Lower leg skin (tissue), 4 donors: ENCODE measurements at regions not wholly inside any gene's neighbourhood (a gene's known extent, or its start where the extent isn't known, plus 50 kb on each side); places are given as distances from the start of the nearest gene placed in this dataset.

Experiments used
- DNase-seq, 2 donors: peaks; one replicate each; pipeline ENCODE4 v3.0.0-alpha.2; 2019; ENCODE audit warnings: low spot score in 2 of 2
- H3K4me3 ChIP-seq: fragments of 200-600 bp; sonication (generic); 2 replicates; pipeline ENCODE4 v1.5.1; 2017; ENCODE audit warnings: mild to moderate bottlenecking, low read depth; ENCODE audit not compliant: poor library complexity, severe bottlenecking
- CTCF ChIP-seq, 3 donors: fragments of 450-650 bp; IDR thresholded peaks; one replicate each; pipeline ENCODE4 v1.5.1; 2016; ENCODE audit warnings: antibody characterized with exemption in 3 of 3, mild to moderate bottlenecking in 3 of 3, moderate library complexity in 2 of 3
- POLR2A ChIP-seq, 2 donors: fragments of 450-650 bp; IDR thresholded peaks; one replicate each; pipeline ENCODE4 v1.6.1; 2016 to 2017; ENCODE audit warnings: antibody characterized with exemption in 2 of 2, mild to moderate bottlenecking in 1 of 2, moderate library complexity in 1 of 2
- WGBS, 2 donors: methylation state at CpG; one replicate each; pipeline ENCODE4 v1.1.5; 2018; 5-methylcytosine and 5-hydroxymethylcytosine counted together
- intact Hi-C: fragments of 100-400 bp; cut with DNase I; formaldehyde crosslinking; loops from one replicate; pipeline ENCODE4 v1.15.0; 2023; ENCODE audit warnings: low total_unique reads

DNA sequence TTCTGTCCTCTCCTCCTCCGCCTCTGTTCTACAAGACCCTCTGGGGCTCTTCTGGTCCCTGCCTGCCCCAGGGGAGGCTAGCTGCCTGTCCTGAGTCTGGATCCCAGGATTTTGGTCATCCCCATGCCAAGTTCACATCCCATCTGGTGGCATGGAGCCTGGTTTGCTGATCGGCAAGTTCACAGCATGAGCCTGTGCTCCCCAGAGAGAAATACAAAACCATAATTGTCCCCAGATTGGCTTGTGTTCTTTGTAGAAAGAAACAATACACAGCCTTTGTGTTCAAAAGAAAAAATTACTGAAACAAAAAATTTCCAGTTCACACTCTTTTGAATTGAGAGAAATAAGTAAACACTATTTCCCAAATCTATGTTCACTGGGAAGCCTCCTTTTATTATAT is 149.4 kb upstream of the ZC3H12A start:
- intact Hi-C loops: no loop called here

GRCh38 chr1:37325509-37326437 is 148.6 kb upstream of the ZC3H12A start:
- H3K4me3 ChIP-seq: no peak overlapping the region
- no peak for TF ChIP-seq CTCF (IDR thresholded peaks at IDR 0.05)
- no peak for TF ChIP-seq POLR2A (IDR thresholded peaks at IDR 0.05)
- intact Hi-C loops: no loop called here
- DNase-seq: no peak
- 59 to 67% methylated on average over 11 of the region's 11 CpGs for WGBS, 2 donors

More for the DNA sequence above, 149.4 kb upstream of the ZC3H12A start:
- H3K4me3 ChIP-seq: peak overlapping the region; percentile 12
- TF ChIP-seq CTCF (IDR thresholded peaks at IDR 0.05): no peak
- no peak for TF ChIP-seq POLR2A (IDR thresholded peaks at IDR 0.05)
- no peak for DNase-seq
- WGBS, 2 donors: 58 to 76% methylated on average over 2 of the region's 2 CpGs

DNA sequence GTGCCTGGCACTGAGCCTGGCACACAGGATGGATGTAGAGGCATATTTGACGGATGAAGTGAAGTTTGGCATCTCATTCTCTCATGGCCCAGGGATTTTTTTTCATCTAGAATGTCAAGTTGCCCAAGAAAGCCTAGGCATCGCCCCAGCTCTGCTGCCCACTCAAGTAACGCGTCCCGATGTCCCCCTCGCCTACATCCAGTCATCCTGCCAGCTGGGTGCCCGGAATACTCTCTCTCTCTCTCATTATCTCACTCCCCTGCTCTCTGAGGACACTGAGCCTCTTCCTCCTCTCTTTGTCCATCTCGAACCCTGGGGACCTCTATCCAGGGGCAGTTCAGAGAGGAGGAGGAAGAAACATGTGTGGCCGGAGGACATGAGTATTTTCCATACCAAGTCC is 142.3 kb upstream of the ZC3H12A start:
- intact Hi-C loops: no loop called here
- WGBS, 2 donors: 81% methylated on average over 9 of the region's 9 CpGs
- H3K4me3 ChIP-seq: no peak overlapping the region
- no peak for DNase-seq
- TF ChIP-seq POLR2A (IDR thresholded peaks at IDR 0.05): no peak
- TF ChIP-seq CTCF (IDR thresholded peaks at IDR 0.05): no peak

DNA sequence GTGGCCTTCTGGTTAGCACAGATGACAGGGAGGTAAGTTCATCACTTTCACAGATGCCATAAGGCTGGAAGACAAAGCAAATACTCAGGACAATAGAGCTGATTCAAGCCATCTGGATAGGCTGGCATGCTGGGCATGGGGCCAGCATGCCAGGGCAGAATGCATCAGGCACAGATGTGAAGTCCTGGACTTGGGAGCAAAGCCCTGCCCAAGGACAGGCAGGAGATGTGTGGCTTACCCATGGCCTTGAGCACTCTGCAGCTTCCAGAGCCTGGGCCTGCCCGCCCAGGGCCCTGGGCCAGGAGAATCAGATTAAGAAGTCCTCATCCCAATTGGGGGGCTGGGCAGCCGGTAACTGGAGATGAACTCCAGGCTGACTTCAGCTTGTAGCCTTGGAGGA is 135.7 kb upstream of the ZC3H12A start:
- no peak for TF ChIP-seq CTCF (IDR thresholded peaks at IDR 0.05)
- H3K4me3 ChIP-seq: no peak overlapping the region
- whole genome bisulfite sequencing, 2 donors: 75 to 84% methylated on average over 2 of the region's 2 CpGs
- no peak for DNase-seq
- intact Hi-C loops: no loop called here

GRCh38 chr1:37342736-37343135 is 131.6 kb upstream of the ZC3H12A start:
- intact Hi-C loops: no loop called here
- TF ChIP-seq POLR2A (IDR thresholded peaks at IDR 0.05) (no peak), CTCF (IDR thresholded peaks at IDR 0.05) (no peak)
- 51 to 58% methylated on average over 6 of the region's 6 CpGs for WGBS, 2 donors
- H3K4me3 ChIP-seq: no peak overlapping the region
- no peak for DNase-seq
